GM21619 (cell line): ENCODE measurements at regions not wholly inside any gene's neighbourhood (a gene's known extent, or its start where the extent isn't known, plus 50 kb on each side); places are given as distances from the start of the nearest gene placed in this dataset.
A peak's percentile ranks its signal among the peaks of the same experiment; 100 is the strongest.
"Not testable (repeated sequence)": the region's sequence is repeated elsewhere in the genome, so short reads cannot be mapped to it uniquely, and the experiment has no call there.

ENCODE experiments used
- ATAC-seq: cut with Tn5 transposase; IDR thresholded peaks from one replicate; pipeline ENCODE4 v1.9.1; 2021; ENCODE audit not compliant: unreplicated experiment

DNA sequence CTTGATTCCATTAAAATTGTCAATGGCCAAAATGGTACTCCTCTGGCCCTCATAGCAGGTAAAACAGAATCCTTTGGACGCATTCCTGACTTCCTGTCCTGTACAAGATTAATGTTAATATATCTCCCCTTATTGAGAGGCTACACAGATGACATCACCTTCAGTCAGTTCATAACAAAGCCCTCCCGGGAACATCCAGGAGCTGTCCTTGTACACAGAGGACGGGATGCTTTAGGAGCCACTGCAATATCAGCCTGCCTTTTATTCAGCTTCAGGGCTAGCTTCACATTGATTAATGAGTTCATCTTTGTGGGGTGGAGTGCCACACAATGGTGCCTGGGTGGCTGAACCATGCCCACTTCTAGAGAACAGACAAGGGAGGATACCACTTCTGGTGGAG, 235.1 kb downstream of the NRIP1 start:
- no peak for ATAC-seq

DNA sequence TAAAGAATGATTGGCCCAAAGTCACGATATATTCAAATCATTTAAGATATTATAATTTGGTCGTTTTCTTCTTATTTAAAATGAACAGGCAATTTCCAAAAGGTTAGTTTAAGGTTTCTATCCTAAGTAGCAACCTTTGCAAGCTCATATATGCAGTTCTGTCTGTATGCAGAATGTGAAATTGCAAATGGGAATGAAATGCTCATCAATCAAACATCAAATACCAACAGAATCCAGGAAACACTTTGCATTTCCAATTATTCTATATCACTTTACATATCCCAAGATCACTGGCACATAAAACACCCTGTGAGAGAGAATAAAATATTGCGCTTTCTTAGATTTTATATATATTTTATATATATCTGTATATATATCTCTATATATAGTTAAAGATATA, 237.3 kb downstream of the NRIP1 start:
- no peak for ATAC-seq

DNA sequence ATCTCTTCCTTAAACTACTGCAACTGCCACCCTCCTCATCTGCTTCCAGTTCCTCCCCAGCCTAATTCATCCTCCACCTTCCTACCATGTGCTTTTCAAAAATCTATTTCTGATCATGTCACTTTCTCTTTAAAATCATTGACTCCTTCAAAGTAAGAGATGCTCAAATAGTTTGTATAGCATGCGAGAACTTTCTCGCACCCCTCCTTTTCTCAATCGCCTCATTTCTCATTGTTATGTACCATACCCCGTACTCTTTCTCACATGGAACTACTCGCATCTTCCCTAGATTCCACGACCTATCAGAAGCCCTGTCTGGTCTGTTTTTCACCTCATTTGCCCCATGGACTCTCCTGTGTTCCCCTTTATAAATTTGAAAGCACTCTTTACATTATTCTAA, 238.2 kb downstream of the NRIP1 start:
- no peak for ATAC-seq

DNA sequence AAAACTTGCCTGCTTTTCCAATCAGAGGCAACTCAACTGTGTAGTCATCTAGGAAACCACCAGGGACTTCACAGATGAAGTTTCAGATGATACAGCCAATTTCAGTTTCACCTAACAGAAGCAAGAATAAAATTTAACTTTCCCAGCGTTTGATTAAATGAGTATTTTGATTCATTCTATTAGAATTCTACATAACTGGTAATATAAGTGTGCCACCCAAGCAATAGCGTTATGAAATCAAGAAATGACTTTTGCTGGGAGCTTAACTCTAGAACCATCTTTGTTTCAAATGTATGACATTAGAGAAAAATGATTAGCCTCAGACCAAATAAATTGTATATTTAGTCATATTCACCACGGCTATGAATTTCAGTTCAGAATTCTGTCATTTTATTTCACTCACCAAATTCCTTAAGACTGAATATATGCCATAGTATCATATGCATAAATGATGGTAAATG, 239.3 kb downstream of the NRIP1 start:
- peak; percentile 71 for ATAC-seq

DNA sequence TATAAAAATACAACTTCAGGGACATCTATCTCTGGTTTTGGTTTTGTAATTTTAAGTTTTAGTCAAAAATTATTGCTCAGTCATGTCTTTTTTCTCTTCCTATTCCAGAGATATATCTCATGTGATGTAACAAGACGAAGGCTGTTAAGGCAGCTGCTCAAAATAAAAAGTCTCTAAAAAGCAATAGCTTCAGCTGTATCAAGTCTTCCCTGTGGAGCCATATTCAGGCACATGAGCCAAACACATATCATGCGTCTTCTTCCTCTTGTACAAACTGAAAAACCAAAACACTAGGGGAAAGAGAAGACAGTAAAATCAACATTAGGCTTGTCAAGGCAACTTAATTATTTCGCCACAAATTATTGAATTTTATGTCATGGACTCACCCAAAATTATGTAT, 240.7 kb downstream of the NRIP1 start:
- no peak for ATAC-seq

DNA sequence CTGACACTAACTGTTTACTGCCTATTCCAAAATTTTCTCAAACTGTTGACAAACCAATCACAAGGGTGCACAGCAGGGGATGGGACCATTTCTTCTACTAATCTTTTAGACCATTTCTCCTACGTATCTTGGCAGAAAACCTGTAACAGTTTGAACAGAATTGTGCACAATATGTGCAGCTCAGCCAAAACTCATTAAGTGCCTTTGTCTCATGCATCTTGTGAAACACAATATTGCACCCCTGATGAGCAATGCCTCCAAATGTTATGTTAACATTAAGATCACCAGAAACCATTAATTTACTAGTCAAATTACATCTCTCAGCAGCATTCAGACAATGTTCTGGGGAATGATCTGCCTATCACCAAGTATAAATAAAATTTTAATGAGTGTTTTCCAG, 247.5 kb downstream of the NRIP1 start:
- no peak for ATAC-seq

DNA sequence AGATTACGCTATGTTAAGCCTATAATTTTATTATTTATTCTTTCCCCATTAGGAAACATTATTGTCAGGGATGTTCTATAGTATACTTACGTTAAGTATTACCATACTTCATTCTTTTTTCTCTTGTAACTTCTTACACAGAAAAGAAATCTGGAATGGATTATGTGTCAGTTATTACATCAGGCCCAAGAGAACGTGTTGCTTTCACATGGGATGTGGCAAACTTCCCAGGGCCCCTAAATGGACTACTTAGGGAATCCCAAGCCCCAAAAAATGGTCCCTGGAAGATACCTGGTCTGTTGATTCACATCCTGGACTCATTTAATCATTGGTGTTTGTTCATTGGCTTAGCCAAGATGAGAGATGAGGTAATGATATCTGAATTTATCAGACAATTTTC, 249.8 kb downstream of the NRIP1 start:
- no peak for ATAC-seq

DNA sequence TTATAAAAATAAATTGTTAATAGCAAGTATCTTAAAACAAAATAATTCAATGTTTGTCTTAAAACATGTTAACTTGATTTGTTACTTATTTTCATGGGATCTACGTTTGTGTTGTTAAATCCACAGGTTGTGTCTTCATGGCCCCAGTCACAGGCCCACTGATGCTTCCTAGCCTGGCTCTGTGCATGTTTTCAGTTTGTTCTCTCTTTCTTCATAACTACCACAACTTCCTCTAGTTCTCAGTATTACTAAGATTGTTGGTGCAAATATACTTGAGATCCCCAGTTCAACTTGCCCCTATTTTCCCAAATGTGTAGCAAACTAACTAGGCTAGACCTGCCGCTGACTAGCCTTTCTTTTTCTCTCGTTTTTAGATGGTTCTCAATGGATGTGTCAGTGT, 250.5 kb downstream of the NRIP1 start:
- no peak for ATAC-seq

DNA sequence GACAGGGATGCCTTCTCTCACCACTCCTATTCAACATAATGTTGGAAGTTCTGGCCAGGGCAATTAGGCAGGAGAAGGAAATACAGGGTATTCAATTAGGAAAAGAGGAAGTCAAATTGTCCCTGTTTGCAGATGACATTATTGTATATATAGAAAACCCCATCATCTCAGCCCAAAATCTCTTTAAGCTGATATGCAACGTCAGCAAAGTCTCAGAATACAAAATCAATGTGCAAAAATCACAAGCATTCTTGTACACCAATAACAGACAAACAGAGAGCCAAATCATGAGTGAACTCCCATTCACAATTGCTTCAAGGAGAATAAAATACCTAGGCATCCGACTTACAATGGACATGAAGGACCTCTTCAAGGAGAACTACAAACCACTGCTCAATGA, 258.1 kb upstream of the SAMSN1 start:
- not testable (repeated sequence) for ATAC-seq

DNA sequence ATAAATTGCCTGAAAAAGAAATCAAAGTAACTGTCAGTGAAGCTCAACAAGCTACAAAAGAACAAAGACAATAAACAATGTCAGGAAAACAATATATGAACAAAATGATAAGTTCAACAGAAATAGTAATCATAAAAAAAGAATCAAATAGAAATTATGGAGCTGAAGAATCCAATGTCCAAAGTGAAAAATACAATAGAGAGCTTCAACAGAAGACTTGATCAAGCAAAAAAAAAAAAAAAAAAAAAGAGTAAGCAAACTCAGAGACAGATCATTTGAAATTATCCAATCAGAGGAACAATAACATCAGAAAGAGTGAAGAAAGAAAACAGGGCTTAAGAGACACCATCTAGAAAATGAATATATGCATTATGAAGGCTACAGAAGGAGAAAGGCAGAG, 251.4 kb upstream of the SAMSN1 start:
- no peak for ATAC-seq

DNA sequence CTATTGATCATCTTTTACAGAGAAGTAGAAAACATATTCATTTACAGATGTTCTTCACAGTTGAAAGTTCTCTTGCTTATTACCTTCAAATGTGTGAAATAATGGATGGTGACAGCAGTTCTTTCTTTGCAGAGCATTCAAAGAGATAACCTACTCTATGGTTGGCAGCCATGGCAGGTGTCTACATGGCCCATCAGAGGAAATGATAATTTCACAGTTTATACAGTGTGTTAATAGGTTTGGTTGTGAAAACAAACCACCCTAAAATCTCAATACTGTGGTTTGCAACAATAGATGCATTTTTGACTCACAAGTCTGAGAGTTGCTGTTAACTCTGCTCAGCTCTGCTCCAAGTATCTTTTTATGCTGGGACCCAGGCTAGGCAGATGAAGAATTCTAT, 241.2 kb upstream of the SAMSN1 start:
- ATAC-seq = no peak

DNA sequence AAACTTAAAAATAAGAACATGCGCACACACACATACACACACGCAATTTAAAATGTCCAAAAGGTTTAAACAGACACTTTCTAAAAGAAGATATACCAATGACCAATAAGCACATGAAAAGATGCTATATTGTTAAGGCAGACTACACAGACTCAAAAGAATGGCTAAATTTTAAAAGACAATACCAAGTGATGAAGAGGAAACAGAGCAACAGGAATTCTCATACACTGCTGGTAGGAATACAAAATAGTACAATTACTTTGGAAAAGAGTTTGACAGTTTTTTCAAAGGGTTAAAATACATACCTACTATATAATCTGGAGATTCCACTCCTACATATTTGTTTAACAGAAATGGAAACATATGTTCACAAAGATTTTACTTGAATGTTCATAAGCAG, 239.6 kb upstream of the SAMSN1 start:
- no peak for ATAC-seq

DNA sequence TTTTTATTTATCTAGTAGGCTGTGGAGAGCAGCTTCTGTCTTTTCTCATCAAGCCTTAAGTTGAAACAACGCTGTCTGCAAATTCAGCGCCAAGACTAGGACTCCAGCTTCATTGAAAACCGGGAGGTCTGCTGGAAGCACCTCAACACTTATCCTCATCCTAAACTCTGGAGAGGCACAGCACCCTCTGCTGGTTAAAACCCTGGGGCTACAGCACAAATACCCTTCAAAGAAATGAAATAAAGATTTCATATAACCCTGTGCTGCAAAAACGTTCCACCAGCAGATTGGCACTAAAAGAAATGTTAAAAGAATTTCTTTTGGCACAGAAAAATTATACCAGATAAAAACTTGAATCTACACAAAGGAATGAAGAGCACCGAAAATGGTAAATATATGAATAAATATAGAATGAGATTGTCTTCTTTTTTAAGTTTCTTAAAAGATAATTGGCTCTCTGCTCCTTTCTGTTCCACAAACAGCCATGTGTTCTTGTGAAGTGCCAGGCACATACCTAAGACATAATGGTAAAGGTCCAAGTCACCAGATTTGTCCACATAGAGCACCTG, 227.7 kb upstream of the SAMSN1 start:
- no peak for ATAC-seq

DNA sequence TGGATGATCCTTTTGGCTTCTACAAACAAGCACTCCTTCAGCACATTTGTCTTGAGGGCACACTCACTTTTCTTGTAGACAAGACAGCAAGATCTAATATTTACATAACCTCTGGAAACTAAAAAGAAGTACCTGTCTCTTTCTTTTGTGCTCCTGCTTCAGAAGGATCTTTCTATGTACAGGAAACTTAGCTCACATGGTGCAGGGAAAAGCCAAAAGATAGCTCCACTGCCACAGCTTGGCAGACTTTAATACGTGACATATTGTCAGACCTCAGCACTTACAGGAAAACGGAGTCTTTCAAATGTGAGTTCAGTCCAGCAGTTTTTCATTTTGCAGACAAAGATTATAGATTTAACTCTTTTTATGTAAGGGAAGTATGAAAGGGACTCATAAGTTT, 225.5 kb upstream of the SAMSN1 start:
- no peak for ATAC-seq

DNA sequence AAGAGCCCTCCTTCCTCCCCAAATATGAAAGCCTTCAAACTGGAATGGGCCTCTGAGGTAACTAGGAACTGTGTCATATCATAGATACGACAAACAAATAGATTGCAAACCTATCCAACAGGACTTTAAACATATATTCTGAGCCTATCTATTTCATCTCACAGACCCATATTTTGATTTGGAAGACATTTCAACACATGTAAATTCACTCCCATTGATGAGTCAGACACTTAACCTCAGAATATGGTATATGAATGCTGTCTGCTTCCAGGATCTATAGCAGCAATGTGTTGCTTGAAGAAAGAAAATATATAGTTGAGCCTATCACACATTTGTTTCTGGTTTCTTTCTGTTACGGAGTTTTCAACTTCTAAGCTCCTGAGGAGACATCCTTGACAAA, 221.9 kb upstream of the SAMSN1 start:
- no peak for ATAC-seq

DNA sequence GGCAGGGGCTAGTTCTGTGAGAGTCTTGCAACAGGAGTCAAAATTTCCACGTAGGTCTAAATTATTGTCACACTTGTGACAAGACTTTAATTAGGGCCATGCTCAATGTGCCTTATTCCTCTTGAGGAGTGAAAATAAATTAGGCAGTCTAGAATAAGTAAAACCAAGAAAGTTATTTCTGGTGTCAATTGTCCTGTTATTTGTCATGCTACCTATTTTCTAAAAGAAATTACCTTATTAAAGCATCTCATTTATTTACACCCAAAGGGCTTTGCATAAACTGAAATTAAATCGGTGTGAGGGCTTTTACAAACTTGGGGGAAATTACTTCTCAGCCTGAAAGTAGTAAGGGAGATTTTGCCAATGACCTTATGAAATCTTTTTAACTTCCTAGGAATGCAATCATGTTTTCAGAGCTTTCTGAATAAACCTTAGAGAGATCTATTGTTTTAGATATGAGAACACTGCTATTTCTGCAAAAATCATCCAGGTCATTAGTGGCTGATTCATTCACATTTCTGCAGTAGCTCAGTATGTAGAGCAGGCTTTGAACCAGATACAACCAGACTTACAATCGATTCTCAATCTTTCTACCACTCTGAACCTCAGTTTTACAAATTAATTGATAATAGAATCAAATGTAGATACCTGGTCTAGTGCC, 221.2 kb upstream of the SAMSN1 start:
- ATAC-seq = no peak

DNA sequence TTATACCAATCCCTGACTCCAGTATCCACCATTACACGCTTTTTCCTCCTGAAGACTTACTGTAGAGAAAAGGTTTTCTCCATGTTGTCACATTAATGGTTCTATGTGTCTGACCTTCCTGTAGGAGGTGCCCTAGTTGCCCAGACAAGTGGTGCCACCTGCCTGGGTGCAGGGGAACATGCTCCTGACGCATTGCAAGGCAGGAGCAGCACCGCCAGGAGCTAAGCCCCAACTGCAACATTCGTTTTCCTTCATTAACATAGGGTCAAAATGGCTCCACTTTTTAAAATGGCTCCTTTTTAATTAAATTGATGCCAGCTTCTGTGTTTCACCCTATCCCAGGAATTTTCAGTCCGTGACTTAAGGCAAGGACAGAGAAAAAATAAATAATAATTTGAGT, 220.1 kb upstream of the SAMSN1 start:
- no peak for ATAC-seq

DNA sequence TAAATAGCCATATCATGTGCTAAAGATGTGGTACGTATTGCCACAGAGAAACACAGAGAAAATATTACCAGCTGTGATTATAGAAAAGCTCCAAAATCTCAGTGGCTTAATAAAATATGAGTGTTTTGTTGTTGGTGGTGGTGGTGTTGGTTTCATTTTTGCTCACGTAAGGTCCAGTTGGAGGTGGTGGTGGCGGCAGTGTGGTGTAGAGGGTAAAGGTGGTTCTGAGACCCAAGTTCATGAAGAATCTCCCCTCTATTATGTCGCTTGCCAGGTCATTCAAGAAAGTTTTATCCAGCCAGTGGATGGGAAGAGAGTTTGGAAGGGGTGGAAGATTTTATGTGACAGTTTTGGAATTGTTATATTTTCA, 217.6 kb upstream of the SAMSN1 start:
- peak; percentile 5 for ATAC-seq

DNA sequence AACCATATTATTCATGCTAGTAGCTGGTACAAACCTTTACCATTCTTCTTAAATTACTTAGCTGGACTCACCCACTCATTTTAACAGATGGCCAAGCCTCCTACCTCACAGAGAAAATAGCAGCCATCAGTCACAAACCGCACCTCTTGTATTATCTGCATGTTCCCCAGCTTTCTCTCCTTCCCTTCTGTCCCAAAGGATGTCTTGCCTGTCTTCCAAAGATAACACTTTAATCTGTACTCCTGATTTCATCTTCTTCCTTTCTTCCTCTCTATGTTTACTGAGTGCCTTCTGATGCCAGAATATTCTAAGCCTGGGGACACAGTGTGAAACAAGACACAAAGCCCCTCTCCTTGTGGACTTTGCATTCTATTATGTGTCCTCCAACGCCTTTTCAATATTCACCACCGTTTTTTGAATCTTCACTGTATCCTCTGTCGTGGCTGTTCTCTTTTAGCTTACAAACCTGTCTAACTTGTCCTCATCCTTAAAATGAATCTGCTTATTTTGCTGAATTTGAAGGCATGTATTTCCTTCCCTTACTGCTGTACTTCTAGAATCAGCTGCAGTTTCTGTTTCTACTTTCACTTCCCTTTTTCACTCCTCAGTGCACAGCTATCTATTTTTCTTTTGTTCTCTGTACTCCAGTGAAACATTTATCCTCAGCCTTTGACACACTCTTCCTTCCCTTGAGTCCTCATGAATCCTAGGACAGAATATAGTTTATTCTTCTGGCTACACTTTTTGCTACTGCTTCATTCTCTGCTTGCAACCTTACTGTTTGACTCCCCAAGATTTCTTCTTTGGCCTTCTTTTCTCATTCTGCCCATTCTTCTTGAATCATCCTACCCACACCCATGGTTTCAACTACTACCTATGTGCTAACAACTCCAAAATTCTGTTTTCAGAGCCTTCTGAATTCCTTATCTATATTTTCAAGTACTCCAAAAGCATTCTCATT, 216.9 kb upstream of the SAMSN1 start:
- peak; percentile 96 for ATAC-seq

DNA sequence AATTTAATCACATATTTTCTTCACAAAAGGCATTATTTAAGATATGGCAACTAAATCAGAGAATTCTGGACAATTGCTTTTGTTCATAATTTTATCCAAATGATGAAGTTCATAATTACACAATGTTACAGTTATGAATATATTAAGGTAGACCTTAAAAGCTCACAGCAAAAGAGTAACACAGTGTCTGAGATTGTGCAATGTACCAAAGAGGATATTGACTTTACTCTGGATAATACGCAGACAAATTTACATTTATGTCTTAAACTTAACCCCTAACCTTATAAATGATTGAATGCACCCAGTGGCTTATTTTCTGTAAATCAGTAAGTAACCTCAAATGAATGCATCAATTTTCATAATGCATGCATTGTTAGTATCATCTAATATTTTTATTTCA, 216.2 kb upstream of the SAMSN1 start:
- no peak for ATAC-seq

DNA sequence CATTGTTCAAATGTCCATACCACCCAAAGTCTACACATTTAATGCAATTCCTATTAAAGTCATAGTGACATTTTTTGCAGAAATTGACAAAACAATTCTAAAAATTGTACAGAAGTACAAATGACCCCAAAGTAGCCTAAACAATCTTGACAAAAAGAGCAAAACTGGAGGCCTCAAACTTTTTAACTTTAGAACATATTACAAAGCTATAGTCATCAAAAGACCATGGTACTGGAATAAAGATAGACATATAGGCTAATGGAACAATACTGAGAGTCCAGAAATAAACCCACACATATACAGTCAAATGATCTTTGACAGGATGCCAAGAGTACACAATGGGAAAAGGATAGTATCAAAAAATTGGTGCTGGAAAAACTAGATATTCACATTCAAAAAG, 213.2 kb upstream of the SAMSN1 start:
- no peak for ATAC-seq

DNA sequence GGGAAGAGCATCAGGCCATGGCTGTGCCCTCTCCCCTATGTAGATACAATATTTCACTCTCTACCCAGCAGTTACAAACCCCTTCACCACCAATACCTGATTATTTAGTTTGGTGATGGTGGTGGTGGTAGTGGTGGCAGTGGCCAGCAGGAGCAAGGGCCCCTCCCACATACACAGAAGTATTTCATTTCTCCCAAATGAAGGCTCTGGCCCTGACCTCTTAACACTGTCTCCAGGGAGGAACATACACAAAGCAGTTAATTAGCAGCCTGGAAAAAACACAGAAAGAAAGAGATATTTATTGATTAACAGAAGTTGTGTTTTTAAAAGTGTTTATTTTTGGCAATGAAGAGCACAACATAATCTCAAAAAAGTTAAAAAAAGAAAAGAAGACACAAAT, 212.7 kb upstream of the SAMSN1 start:
- ATAC-seq = no peak
